GM23248 (cell line): ENCODE measurements at regions not wholly inside any gene's neighbourhood (a gene's known extent, or its start where the extent isn't known, plus 50 kb on each side); places are given as distances from the start of the nearest gene placed in this dataset.

Source experiments
- DNase-seq: peaks from one replicate; pipeline ENCODE4 v3.0.0-alpha.2; 2015
- H2AFZ ChIP-seq: fragments of 200-600 bp; sonication (generic); 2 replicates; pipeline ENCODE4 v1.6.1; 2016; ENCODE audit warnings: antibody characterized with exemption
- H3F3A ChIP-seq: fragments of 200-600 bp; sonication (generic); 2 replicates; pipeline ENCODE4 v1.6.1; 2016; ENCODE audit warnings: mild to moderate bottlenecking, antibody characterized with exemption, mixed run types; ENCODE audit not compliant: insufficient read depth
- H3K27ac ChIP-seq: fragments of 200-600 bp; sonication (generic); 2 replicates; pipeline ENCODE4 v1.5.1; 2016; ENCODE audit warnings: mild to moderate bottlenecking
- H3K27me3 ChIP-seq: fragments of 200-600 bp; sonication (generic); replicated peaks from 2 replicates; pipeline ENCODE4 v1.6.1; 2016; ENCODE audit warnings: mild to moderate bottlenecking; ENCODE audit not compliant: insufficient read depth
- H3K36me3 ChIP-seq: fragments of 200-600 bp; sonication (generic); 2 replicates; pipeline ENCODE4 v1.6.1; 2016; ENCODE audit warnings: low read depth, mild to moderate bottlenecking
- H3K4me1 ChIP-seq: fragments of 200-600 bp; sonication (generic); 2 replicates; pipeline ENCODE4 v1.6.1; 2016; ENCODE audit warnings: mild to moderate bottlenecking; ENCODE audit not compliant: insufficient read depth
- H3K4me2 ChIP-seq: fragments of 200-600 bp; sonication (generic); one replicate; pipeline ENCODE4 v1.6.1; 2016; ENCODE audit warnings: mild to moderate bottlenecking; ENCODE audit not compliant: unreplicated experiment
- H3K4me3 ChIP-seq: fragments of 200-600 bp; sonication (generic); 2 replicates; pipeline ENCODE4 v1.5.1; 2016; ENCODE audit warnings: mild to moderate bottlenecking
- H3K79me2 ChIP-seq: fragments of 200-600 bp; sonication (generic); 2 replicates; pipeline ENCODE4 v1.6.1; 2016; ENCODE audit warnings: mild to moderate bottlenecking; ENCODE audit not compliant: insufficient read depth
- H3K9ac ChIP-seq: fragments of 200-600 bp; sonication (generic); 2 replicates; pipeline ENCODE4 v1.6.1; 2016; ENCODE audit warnings: mild to moderate bottlenecking
- H3K9me2 ChIP-seq: fragments of 200-600 bp; sonication (generic); 2 replicates; pipeline ENCODE4 v1.6.1; 2016; ENCODE audit warnings: mixed run types, mild to moderate bottlenecking, moderate library complexity; ENCODE audit not compliant: insufficient read depth
- H3K9me3 ChIP-seq: fragments of 200-600 bp; sonication (generic); one replicate; pipeline ENCODE4 v1.6.1; 2017; ENCODE audit warnings: low read depth
- H4K20me1 ChIP-seq: fragments of 200-600 bp; sonication (generic); 2 replicates; pipeline ENCODE4 v1.6.0; 2016; ENCODE audit not compliant: insufficient read depth
- EZH2 ChIP-seq: fragments of 200-600 bp; sonication (generic); IDR thresholded peaks from 2 replicates; pipeline ENCODE4 v1.6.1; 2018; ENCODE audit warnings: antibody characterized with exemption, mild to moderate bottlenecking; ENCODE audit not compliant: insufficient read depth, poor library complexity, severe bottlenecking
- EZH2phosphoT487 ChIP-seq: fragments of 200-600 bp; sonication (generic); IDR thresholded peaks from 2 replicates; pipeline ENCODE4 v1.6.1; 2018; ENCODE audit warnings: antibody characterized with exemption, moderate library complexity, mild to moderate bottlenecking, low read depth; ENCODE audit not compliant: insufficient read depth
- WGBS, 2 experiments: methylation state at CpG; one replicate each; pipeline ENCODE4 v1.1.6; 2015 to 2017; ENCODE audit warnings: low lambda C conversion rate in 2 of 2, low coverage in 1 of 2; ENCODE audit errors: missing lambda C conversion rate in 2 of 2; 5-methylcytosine and 5-hydroxymethylcytosine counted together
- in situ Hi-C: fragments of 300-500 bp; cut with MboI; formaldehyde crosslinking; loops from 2 replicates; pipeline ENCODE4 v1.15.0; 2020

- no peaks in the 10 kb centered on the region for H4K20me1 ChIP-seq
- H3F3A ChIP-seq: no peaks in the 10 kb centered on the region
- TF ChIP-seq EZH2 (no peak), EZH2phosphoT487 (no peak)
- H3K9ac ChIP-seq: no peak overlapping the region
- H3K36me3 ChIP-seq: no peaks in the 10 kb centered on the region
- no peak overlapping the region for H2AFZ ChIP-seq
- H3K27ac ChIP-seq: no peak overlapping the region
- no peak overlapping the region for H3K4me2 ChIP-seq
- no peak overlapping the region for H3K4me3 ChIP-seq
- no peaks in the 10 kb centered on the region for H3K79me2 ChIP-seq
- DNase-seq: no peak
- WGBS, 2 experiments: 3 to 6% methylated on average over 4 of the region's 4 CpGs
- no peaks in the 10 kb centered on the region for H3K9me2 ChIP-seq
- H3K27me3 ChIP-seq: no peaks in the 10 kb centered on the region
- H3K9me3 ChIP-seq: no peaks in the 10 kb centered on the region
- in situ Hi-C loops: no loop called here
- H3K4me1 ChIP-seq: no peaks in the 10 kb centered on the region
Observed at GRCh38 chr18:66833646-66834045, 229.8 kb upstream of the CDH19 start.

GRCh38 chr18:66826211-66826610 is 222.3 kb upstream of the CDH19 start:
- Histone ChIP-seq H3K4me3 (no peak overlapping the region), H2AFZ (no peak overlapping the region), H3K36me3 (no peaks in the 10 kb centered on the region), H3K79me2 (no peaks in the 10 kb centered on the region), H3K27me3 (no peaks in the 10 kb centered on the region), H3K9ac (no peak overlapping the region), H3K9me3 (no peaks in the 10 kb centered on the region), H3K9me2 (no peaks in the 10 kb centered on the region), H3K27ac (no peak overlapping the region), H4K20me1 (no peaks in the 10 kb centered on the region), H3F3A (no peaks in the 10 kb centered on the region), H3K4me2 (no peak overlapping the region), H3K4me1 (no peaks in the 10 kb centered on the region)
- no peak for DNase-seq
- 5% methylated on average over 1 of the region's 1 CpG for WGBS, 2 experiments
- TF ChIP-seq EZH2: no peak
- TF ChIP-seq EZH2phosphoT487: no peak
- in situ Hi-C loops: no loop called here

GRCh38 chr18:66825347-66825746 is 221.5 kb upstream of the CDH19 start:
- Histone ChIP-seq H3F3A (no peaks in the 10 kb centered on the region), H3K4me1 (no peaks in the 10 kb centered on the region), H3K9me3 (no peaks in the 10 kb centered on the region), H3K27me3 (no peaks in the 10 kb centered on the region), H3K9ac (no peak overlapping the region), H3K4me3 (no peak overlapping the region), H3K9me2 (no peaks in the 10 kb centered on the region), H3K79me2 (no peaks in the 10 kb centered on the region), H2AFZ (no peak overlapping the region), H4K20me1 (no peaks in the 10 kb centered on the region), H3K4me2 (no peak overlapping the region), H3K36me3 (no peaks in the 10 kb centered on the region), H3K27ac (no peak overlapping the region)
- in situ Hi-C loops: no loop called here
- TF ChIP-seq EZH2 (no peak), EZH2phosphoT487 (no peak)
- 29 to 30% methylated on average over 3 of the region's 3 CpGs for WGBS, 2 experiments
- no peak for DNase-seq

GRCh38 chr18:66819235-66819634 is 215.3 kb upstream of the CDH19 start:
- H3K27ac ChIP-seq: no peak overlapping the region
- no peak for TF ChIP-seq EZH2
- no peak for TF ChIP-seq EZH2phosphoT487
- no peaks in the 10 kb centered on the region for H3K4me1 ChIP-seq
- no peaks in the 10 kb centered on the region for H3K9me2 ChIP-seq
- no peaks in the 10 kb centered on the region for H3F3A ChIP-seq
- H3K9me3 ChIP-seq: no peaks in the 10 kb centered on the region
- H4K20me1 ChIP-seq: no peaks in the 10 kb centered on the region
- no peaks in the 10 kb centered on the region for H3K27me3 ChIP-seq
- no peak for DNase-seq
- no peaks in the 10 kb centered on the region for H3K36me3 ChIP-seq
- H3K4me3 ChIP-seq: no peak overlapping the region
- 43 to 52% methylated on average over 1 of the region's 1 CpG for WGBS, 2 experiments
- H3K9ac ChIP-seq: no peak overlapping the region
- no peak overlapping the region for H2AFZ ChIP-seq
- no peaks in the 10 kb centered on the region for H3K79me2 ChIP-seq
- no peak overlapping the region for H3K4me2 ChIP-seq
- in situ Hi-C loops: no loop called here

- in situ Hi-C loops: no loop called here
Observed at GRCh38 chr18:66813138-66813537, 209.2 kb upstream of the CDH19 start.

More at GRCh38 chr18:66813138-66813537, 209.2 kb upstream of the CDH19 start:
- Histone ChIP-seq H3K36me3 (no peaks in the 10 kb centered on the region), H3K27ac (no peak overlapping the region), H3K79me2 (no peaks in the 10 kb centered on the region), H3K4me2 (no peak overlapping the region), H3F3A (no peaks in the 10 kb centered on the region), H3K4me3 (no peak overlapping the region), H3K9ac (no peak overlapping the region), H3K9me2 (no peaks in the 10 kb centered on the region), H3K9me3 (no peaks in the 10 kb centered on the region), H4K20me1 (no peaks in the 10 kb centered on the region), H3K27me3 (no peaks in the 10 kb centered on the region), H2AFZ (no peak overlapping the region), H3K4me1 (no peaks in the 10 kb centered on the region)
- TF ChIP-seq EZH2phosphoT487 (no peak), EZH2 (no peak)
- DNase-seq: no peak
